Astrocyte (in vitro differentiated cells and primary cell): ENCODE measurements at regions not wholly inside any gene's neighbourhood (a gene's known extent, or its start where the extent isn't known, plus 50 kb on each side); places are given as distances from the start of the nearest gene placed in this dataset.

Experiments
- DNase-seq: peaks from one replicate; pipeline ENCODE4 v3.0.0-alpha.2; 2010; ENCODE audit warnings: low read depth
- FAIRE-seq: peaks from 2 replicates; lab custom pipeline; 2011; peaks lifted over from hg19 to GRCh38; lab: Jason Lieb, UNC
- H2AFZ ChIP-seq: 2 replicates; pipeline ENCODE4 v1.6.0; 2012; ENCODE audit warnings: low read depth, low read length, inconsistent platforms
- H3K27ac ChIP-seq: 2 replicates; pipeline ENCODE4 v1.5.1; 2011; ENCODE audit warnings: low read depth, low read length, inconsistent platforms
- H3K27me3 ChIP-seq: 2 replicates; pipeline ENCODE4 v1.6.0; 2011; ENCODE audit warnings: low read length, inconsistent platforms; ENCODE audit not compliant: insufficient read depth
- H3K36me3 ChIP-seq: 2 replicates; pipeline ENCODE4 v1.5.1; 2011; ENCODE audit warnings: low read length, inconsistent platforms; ENCODE audit not compliant: insufficient read depth
- H3K4me1 ChIP-seq: 2 replicates; pipeline ENCODE4 v1.5.1; 2011; ENCODE audit warnings: low read length, inconsistent platforms; ENCODE audit not compliant: insufficient read depth
- H3K4me2 ChIP-seq: 2 replicates; pipeline ENCODE4 v1.6.0; 2012; ENCODE audit warnings: low read length, inconsistent platforms
- H3K4me3 ChIP-seq: 2 replicates; pipeline ENCODE4 v1.5.1; 2011; ENCODE audit warnings: low read depth, mild to moderate bottlenecking, low read length, inconsistent platforms; ENCODE audit not compliant: insufficient read depth
- H3K79me2 ChIP-seq: 2 replicates; pipeline ENCODE4 v1.6.0; 2012; ENCODE audit warnings: mild to moderate bottlenecking, low read length, inconsistent platforms; ENCODE audit not compliant: insufficient read depth
- H3K9ac ChIP-seq: 2 replicates; pipeline ENCODE4 v1.6.0; 2012; ENCODE audit warnings: mild to moderate bottlenecking, low read length, inconsistent platforms
- H3K9me3 ChIP-seq: 2 replicates; pipeline ENCODE4 v1.5.1; 2012; ENCODE audit warnings: low read depth, mild to moderate bottlenecking, low read length, inconsistent platforms; ENCODE audit not compliant: insufficient read depth
- H4K20me1 ChIP-seq: 2 replicates; pipeline ENCODE4 v1.6.0; 2012; ENCODE audit warnings: low read length, inconsistent platforms; ENCODE audit not compliant: insufficient read depth
- H3K27ac Mint-ChIP-seq: one replicate; pipeline ENCODE4 v1.8.0; 2021; ENCODE audit warnings: mild to moderate bottlenecking, mixed read lengths; ENCODE audit not compliant: unreplicated experiment
- H3K27me3 Mint-ChIP-seq: one replicate; pipeline ENCODE4 v1.8.0; 2021; ENCODE audit warnings: low read depth, mixed read lengths; ENCODE audit not compliant: unreplicated experiment
- H3K36me3 Mint-ChIP-seq: one replicate; pipeline ENCODE4 v1.8.0; 2021; ENCODE audit warnings: low read depth, mixed read lengths; ENCODE audit not compliant: unreplicated experiment
- H3K4me1 Mint-ChIP-seq: one replicate; pipeline ENCODE4 v1.8.0; 2021; ENCODE audit warnings: low read depth, mixed read lengths; ENCODE audit not compliant: unreplicated experiment
- H3K4me3 Mint-ChIP-seq: one replicate; pipeline ENCODE4 v1.8.0; 2021; ENCODE audit warnings: mild to moderate bottlenecking, moderate library complexity, mixed read lengths; ENCODE audit not compliant: unreplicated experiment
- H3K9me3 Mint-ChIP-seq: one replicate; pipeline ENCODE4 v1.8.0; 2021; ENCODE audit warnings: mild to moderate bottlenecking, mixed read lengths; ENCODE audit not compliant: unreplicated experiment
- EZH2 ChIP-seq: IDR thresholded peaks from 2 replicates; pipeline ENCODE4 v1.6.1; 2012; ENCODE audit warnings: mild to moderate bottlenecking, low read length, inconsistent platforms; ENCODE audit not compliant: insufficient read depth
- TF ChIP-seq, protein P1 (sequence below): IDR thresholded peaks from 2 replicates; pipeline ENCODE4 v1.5.1; 2011; ENCODE audit warnings: low read depth, mild to moderate bottlenecking, inconsistent platforms, low read length, moderate library complexity; ENCODE audit not compliant: insufficient read depth

GRCh38 chr4:157763490-157763889 lies 409.3 kb downstream of the GASK1B start:
- Histone ChIP-seq H3K4me2 (no peak overlapping the region), H2AFZ (no peak overlapping the region), H3K36me3 (no peaks in the 10 kb centered on the region), H3K4me1 (no peaks in the 10 kb centered on the region), H3K27ac (no peak overlapping the region), H3K9me3 (no peaks in the 10 kb centered on the region), H4K20me1 (no peaks in the 10 kb centered on the region), H3K27me3 (no peaks in the 10 kb centered on the region), H3K4me3 (no peak overlapping the region), H3K79me2 (no peaks in the 10 kb centered on the region), H3K9ac (no peak overlapping the region)
- Mint-ChIP-seq H3K27ac (no peak overlapping the region), H3K9me3 (peaks cover 4% of the 10 kb centered on the region), H3K27me3 (peaks cover 1% of the 10 kb centered on the region), H3K4me1 (no peaks in the 10 kb centered on the region), H3K36me3 (no peaks in the 10 kb centered on the region), H3K4me3 (no peak overlapping the region)
- no peak for FAIRE-seq
- no peak for DNase-seq
- TF ChIP-seq, protein P1, sequence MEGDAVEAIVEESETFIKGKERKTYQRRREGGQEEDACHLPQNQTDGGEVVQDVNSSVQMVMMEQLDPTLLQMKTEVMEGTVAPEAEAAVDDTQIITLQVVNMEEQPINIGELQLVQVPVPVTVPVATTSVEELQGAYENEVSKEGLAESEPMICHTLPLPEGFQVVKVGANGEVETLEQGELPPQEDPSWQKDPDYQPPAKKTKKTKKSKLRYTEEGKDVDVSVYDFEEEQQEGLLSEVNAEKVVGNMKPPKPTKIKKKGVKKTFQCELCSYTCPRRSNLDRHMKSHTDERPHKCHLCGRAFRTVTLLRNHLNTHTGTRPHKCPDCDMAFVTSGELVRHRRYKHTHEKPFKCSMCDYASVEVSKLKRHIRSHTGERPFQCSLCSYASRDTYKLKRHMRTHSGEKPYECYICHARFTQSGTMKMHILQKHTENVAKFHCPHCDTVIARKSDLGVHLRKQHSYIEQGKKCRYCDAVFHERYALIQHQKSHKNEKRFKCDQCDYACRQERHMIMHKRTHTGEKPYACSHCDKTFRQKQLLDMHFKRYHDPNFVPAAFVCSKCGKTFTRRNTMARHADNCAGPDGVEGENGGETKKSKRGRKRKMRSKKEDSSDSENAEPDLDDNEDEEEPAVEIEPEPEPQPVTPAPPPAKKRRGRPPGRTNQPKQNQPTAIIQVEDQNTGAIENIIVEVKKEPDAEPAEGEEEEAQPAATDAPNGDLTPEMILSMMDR: no peak
- no peak for TF ChIP-seq EZH2

DNA sequence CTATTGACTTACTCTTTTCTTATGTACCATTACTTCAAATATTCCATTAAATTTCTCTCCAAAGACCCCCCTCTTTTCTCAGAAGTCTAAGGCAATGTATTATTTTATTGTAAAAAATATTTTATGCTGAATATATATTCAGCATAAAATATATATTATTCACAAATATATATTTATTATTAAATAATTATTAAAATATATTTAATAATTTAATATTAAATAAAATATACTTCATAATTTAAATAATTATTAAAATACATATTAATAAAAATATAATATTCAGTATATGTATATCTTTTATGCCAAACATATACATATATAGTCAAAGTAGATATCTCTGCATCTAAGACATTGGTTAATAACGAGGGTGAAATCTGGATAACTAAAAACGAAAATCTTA lies 418.4 kb downstream of the GASK1B start:
- Histone ChIP-seq H3K4me3 (no peak overlapping the region), H3K4me2 (no peak overlapping the region), H2AFZ (no peak overlapping the region), H3K36me3 (no peaks in the 10 kb centered on the region), H3K27me3 (no peaks in the 10 kb centered on the region), H3K9me3 (no peaks in the 10 kb centered on the region), H3K9ac (no peak overlapping the region), H4K20me1 (no peaks in the 10 kb centered on the region), H3K4me1 (no peaks in the 10 kb centered on the region), H3K27ac (no peak overlapping the region), H3K79me2 (no peaks in the 10 kb centered on the region)
- DNase-seq: no peak
- TF ChIP-seq, protein P1: no peak
- TF ChIP-seq EZH2: no peak
- no peaks in the 10 kb centered on the region for H3K27me3 Mint-ChIP-seq
- H3K4me1 Mint-ChIP-seq: no peaks in the 10 kb centered on the region
- H3K9me3 Mint-ChIP-seq: peaks cover 7% of the 10 kb centered on the region
- no peak for FAIRE-seq
- no peak overlapping the region for H3K4me3 Mint-ChIP-seq
- no peaks in the 10 kb centered on the region for H3K36me3 Mint-ChIP-seq
- H3K27ac Mint-ChIP-seq: no peak overlapping the region

GRCh38 chr4:157751631-157752030 lies 421.2 kb downstream of the GASK1B start:
- no peak overlapping the region for H3K4me2 ChIP-seq

More at GRCh38 chr4:157751631-157752030, 421.2 kb downstream of the GASK1B start:
- H3K27me3 ChIP-seq: no peaks in the 10 kb centered on the region
- H3K9ac ChIP-seq: no peak overlapping the region
- no peaks in the 10 kb centered on the region for H3K4me1 ChIP-seq
- no peak overlapping the region for H3K27ac Mint-ChIP-seq
- H3K4me3 Mint-ChIP-seq: no peak overlapping the region
- H3K4me1 Mint-ChIP-seq: no peaks in the 10 kb centered on the region
- H3K36me3 ChIP-seq: no peaks in the 10 kb centered on the region
- TF ChIP-seq EZH2: no peak
- TF ChIP-seq, protein P1: no peak
- peaks cover 6% of the 10 kb centered on the region for H3K9me3 Mint-ChIP-seq
- H3K79me2 ChIP-seq: no peaks in the 10 kb centered on the region
- DNase-seq: no peak
- no peaks in the 10 kb centered on the region for H3K27me3 Mint-ChIP-seq
- no peaks in the 10 kb centered on the region for H4K20me1 ChIP-seq
- H3K27ac ChIP-seq: no peak overlapping the region
- no peak overlapping the region for H3K4me3 ChIP-seq
- no peaks in the 10 kb centered on the region for H3K9me3 ChIP-seq
- H3K36me3 Mint-ChIP-seq: no peaks in the 10 kb centered on the region
- no peak overlapping the region for H2AFZ ChIP-seq
- no peak for FAIRE-seq
